Retina (tissue), 1 donor: ENCODE measurements at regions not wholly inside any gene's neighbourhood (a gene's known extent, or its start where the extent isn't known, plus 50 kb on each side); places are given as distances from the start of the nearest gene placed in this dataset.

Experiments used
- DNase-seq: peaks from one replicate; pipeline ENCODE4 v3.0.0-alpha.2; 2016

DNA sequence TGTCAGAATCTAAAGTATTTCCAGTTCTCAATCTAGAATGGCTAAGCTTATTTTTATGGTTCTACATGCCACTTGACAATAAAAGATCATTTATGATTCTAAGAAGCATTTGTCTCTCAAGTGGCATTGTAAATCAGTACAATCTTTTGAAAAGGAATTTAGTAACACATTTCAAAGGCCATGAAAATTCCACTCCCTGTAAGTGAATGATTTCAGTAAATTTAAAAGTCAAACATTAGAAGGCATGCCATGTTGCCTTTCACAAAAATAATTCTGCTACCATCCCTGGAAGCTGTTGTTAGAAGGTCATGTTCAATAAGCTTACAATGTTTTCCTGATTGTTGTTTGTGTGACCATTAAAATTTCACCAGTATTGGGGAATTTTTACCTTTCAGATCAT, 142.9 kb downstream of the RPIA start:
- no peak for DNase-seq

DNA sequence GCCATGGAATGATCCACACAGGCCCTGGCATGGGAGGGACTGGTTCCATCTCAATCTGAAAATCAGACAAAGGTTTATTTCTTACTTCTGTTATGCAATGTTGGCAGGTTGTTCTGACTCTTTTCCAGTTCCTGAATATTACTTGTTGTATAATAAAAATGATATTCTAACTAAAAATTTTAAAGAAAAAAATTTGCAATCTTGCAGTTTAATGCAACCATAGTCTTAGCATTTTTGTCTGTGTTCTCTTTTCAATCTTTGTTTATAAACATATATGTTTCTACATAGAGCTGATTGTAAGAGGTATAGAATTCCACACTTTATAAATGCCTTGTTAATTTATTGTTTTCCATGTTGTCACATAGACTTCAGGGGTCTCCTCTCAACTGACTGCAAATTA, 143.4 kb downstream of the RPIA start:
- DNase-seq: no peak

DNA sequence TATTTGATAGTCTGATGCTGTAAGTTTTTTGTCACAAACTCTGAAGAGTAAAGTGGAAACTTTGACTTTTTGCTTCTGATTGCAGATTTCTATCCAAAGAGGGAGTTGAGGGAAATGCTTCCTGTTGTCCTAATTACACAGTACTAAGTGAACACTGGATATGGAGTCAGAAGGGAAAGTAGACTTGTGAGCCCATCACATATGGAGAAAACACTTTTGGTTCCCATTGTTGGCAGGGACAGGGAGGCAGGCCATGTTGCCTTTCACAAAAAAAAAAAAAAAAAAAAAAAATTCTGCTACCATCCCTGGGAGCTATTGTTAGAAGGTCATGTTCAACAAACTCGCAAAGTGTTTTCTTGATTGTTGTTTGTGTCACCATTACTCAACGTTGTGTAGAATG, 144.3 kb downstream of the RPIA start:
- no peak for DNase-seq

DNA sequence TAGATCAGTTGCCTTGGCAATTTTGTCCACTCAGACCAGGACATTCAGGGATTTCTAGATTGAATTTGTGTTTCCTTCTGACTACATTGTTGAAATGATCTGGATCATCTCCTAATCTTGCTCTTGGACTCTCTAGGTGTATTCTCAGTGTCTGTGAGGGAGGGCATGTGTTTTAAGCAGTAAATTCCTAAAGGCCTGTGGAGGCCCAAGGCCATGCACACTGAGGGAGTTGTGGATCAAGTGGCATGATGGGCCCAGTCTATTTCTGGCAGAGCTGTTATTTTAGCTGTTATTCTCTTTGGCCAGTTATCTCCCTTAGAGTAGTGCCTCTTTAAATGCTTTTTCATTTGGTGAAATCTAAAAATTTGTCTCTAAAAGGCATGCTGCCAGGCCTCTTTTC, 144.9 kb downstream of the RPIA start:
- DNase-seq: no peak

DNA sequence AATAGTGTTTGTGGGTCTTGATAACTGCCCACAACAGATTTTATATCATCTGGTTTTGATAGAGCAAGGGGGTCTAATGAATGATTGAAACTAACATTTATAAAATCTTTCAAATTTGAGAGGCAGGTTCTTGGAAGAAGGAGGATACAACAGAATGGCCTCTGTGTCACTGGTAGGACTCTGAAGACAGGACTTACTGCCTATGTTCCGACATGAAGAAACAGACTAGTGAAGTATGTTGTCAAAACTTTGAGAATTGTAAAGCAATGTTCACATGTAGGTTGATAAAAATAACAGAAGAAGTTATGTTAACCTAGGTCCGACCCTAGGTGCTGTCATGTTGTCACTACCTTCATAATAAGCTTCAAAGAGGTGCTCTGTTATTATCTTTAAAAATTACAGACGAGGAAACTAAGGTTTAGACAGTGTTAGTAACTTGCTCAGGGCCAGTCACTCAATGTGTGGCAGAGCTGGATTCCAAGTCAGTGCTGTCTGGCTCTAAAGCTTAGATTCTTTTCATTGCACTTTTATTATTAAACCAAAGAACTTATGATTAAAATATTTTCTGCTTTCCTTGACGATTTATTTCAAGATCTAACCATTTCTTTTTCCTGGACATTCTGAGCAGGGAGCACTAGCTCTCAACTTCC, 146.2 kb downstream of the RPIA start:
- DNase-seq: no peak

DNA sequence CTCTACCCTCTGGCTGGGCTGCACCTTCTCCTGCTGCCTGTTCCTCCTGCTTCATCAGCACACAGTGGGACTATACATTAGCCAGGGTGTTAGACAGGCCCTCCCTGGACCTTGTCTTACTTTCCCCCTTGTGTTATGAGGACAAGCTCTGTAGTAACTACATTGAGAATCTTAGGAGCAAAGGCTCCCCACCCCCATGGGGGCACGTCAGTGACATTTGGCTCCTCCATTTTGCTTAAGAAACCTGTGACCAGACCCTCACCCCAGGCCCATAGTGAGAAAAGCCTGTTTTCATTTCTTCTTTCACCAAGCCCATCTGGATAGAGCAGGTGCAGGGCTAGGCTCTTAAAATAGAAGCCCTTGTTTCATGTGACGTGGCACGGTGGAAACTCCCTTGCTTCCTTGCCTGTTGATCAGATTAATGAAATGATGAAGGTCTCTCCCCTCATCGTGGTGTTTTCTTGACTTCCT, 146.7 kb downstream of the RPIA start:
- no peak for DNase-seq

DNA sequence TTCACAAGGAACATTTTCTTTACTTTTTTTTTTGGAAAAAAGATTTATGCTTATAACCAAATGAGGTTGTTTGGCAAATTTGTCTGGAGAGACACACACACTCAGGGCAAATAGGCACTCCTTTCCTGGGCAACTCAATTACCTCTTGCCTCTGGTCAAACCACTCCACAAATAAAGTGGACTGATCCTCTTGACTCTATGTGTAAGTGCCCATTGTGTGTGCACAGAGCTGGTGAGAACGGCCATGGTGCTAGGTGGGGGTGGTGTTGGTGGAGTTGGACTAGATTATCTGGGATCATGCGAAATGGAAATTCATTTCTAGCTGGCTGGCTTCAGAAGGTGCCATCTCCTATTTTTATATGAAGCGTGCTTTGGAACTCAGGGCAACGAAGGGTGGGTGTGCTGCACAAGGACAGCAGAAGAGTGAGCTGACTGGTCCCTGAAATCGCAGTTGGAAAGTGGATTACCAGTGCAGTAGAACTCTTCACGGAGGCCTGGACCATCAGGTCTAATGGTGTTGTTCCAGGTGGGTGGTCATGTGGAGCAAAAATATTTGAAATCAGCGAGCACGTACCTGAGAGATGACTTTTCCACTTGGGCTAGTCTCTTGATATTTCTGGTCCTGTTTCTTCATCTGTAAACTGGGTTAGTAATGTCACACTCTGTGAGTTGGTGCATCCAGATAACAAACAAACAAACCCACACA, 149.9 kb downstream of the RPIA start:
- DNase-seq: no peak

DNA sequence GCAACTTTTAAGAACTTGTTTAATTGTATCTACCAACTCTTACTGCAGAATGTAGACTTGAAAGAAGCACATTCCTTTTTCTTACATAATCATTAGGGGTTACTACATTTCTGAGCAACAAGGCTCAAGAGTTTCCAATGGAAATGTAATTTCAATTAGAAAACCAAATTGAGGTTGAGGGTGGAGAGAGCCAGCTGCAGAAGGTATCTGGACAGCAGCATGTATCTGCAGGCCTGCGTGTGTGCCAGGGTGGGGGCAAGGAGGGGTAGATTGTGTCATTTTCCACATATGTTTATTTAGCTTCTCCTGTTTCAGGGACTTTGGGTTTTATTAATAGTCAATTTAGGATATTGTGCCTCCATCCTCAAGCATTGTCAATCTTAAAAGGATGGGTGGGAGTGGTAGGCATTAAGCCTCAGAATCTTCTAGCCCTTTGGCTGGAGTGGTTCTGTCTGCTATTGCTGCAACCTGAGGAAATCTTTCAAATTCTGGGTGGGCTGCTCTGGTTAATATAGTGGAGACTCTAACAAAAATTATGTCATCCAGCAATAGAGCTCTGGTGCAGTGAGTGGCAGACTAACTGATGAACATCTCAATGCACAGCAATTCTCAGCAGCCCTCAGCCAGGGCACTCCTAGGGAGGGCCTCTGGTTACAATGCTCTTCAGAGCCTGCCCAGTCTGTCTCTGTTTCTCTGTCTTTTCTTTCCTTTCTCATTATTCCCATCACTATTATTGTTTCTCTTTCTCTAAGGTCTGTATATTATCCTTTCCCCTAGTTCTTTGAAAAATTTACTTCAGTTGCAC, 151.4 kb downstream of the RPIA start:
- no peak for DNase-seq

DNA sequence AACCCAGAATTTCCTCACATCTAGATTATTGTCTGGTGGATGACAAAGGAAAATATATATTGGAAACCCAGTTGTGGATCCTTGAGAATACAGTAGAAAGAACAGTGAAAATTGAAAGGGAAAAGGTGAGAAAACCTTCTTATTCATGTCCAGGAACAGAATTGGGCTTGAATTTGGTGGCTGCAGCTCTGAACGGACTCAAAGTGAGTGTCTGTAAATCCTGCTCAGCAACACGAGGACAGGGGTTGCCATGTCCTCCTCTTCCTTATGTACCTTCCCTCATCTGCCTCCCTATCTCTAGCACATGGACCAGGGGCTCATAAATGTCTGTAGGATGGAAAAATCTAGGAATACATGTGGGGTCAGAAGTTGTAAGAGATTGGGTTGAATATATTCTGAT, 152.2 kb downstream of the RPIA start:
- DNase-seq: no peak

DNA sequence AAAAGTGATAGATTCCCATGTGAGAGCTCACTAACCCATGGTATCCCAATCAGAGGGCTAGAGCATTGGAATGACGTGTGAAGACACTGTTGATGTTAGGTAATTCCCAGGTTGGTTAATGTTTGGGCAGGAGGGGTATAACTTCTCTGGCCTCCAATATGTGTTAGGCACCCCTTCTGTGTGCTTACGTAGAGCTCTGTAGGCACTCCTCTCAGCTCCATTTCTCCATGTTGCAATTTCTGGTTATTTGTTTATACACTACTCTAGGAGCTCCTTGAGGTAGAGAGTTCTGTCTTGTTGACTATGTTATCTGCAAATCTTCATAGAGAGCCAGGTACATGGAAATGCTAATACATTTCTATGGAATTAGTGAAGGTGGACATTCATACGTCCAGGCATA, 153.5 kb downstream of the RPIA start:
- DNase-seq: no peak

DNA sequence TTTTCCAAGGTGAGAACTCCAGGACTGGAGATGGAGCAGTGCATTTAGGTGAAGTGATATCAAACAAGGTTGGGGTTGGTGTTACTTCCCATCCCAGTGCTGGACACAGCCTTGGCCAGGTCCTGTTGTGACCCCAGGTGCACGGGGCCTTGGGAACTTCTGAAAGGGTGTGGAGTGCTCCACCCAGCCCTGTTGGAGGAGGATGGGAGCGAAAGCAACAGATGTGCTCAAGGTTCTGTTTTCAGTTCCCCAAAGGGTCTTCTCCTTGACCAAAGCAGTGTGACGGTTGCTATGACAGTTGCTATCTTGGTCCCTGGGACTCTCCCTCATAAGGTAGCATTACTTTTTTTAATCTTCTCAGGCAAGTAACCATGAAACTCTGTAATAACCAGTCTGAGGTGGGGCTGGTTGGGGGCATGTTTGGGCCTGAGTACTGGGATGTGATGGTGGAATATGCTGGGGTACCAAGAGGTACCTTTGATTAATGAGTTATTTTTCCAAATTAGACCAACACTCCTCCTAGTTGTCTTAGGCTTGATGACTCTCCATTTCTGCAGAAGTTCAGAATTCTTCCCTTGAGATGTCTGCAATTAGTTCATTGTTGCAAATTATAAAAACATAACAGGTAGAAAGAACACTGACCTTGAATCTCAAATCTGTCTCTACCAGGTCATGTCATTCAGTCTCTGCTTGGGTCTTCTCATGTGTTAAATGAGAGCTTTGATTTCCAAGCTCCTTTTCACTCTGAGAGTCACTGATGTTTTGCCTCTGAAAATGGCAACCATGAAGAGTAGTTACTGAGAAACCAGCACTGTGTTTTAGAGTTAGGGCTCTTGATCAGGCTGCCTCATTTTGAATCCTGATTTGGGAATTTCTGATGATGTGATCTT, 154.5 kb downstream of the RPIA start:
- DNase-seq: no peak

DNA sequence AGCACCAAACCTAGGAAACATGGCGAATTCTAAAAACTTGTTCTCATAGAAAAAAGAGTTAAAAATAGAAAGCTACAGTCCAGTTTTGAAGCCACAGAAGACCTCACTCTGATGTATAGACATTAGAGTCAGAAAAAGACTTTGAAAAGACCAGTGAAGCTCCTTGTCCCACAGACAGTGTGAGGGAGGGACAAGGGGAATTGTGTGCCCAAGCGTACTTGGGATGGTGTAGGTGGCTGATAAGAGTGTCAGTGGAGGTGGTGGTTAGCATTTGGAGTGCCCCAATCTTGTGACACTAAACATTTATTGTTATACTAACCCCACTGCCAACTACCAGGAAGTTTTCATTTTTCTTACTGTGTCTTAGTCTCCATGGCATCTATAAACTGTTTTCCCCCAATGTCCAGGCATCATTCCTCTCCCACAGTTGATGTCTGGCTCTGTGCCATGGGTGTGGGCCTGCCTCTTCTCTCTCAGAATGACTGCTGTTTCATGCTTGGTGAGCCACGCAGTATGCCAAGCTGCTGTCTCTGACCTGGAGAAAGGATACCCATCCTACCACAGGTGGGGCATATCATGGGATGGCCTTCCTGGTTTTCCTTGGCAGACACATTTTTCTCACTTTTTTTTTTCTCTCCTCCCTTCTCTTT, 161.4 kb downstream of the RPIA start:
- no peak for DNase-seq

DNA sequence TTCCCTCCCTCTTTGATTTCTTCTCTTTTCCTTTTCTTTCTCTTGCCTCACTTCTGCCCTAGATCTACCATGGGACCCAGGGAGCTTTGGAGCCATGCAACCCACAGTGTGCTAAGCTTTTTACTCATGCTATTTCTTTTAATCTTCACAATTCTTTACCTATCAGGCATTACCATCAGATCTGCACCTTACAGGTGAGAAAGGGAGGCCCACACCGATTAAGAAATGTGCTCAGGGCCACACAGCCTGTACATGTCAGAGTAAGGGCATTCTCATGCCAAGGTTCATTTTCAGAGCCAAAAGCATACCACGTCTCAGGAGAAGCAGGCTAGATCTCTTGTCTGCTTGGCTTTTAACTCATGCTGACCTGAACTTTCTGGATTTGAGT, 161.9 kb downstream of the RPIA start:
- DNase-seq: no peak

DNA sequence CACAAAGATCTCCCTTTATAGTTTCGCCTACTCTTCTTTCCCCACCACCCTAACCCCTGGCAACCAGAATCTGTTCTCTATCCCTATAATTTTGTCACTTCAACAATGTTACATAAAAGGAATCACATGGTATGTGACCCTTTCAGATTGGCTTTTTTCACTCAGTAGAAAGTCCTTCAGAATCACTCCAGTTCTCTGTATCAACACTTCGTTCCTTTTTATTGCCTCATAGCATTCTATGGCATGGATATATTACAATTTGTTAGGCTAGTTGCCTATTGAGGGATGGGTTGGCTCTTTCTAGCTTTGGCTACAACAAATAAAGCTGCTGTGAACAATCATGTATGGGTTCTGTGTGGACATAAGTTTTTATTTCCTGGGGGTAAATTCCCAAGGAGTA, 163.1 kb downstream of the RPIA start:
- DNase-seq: no peak

DNA sequence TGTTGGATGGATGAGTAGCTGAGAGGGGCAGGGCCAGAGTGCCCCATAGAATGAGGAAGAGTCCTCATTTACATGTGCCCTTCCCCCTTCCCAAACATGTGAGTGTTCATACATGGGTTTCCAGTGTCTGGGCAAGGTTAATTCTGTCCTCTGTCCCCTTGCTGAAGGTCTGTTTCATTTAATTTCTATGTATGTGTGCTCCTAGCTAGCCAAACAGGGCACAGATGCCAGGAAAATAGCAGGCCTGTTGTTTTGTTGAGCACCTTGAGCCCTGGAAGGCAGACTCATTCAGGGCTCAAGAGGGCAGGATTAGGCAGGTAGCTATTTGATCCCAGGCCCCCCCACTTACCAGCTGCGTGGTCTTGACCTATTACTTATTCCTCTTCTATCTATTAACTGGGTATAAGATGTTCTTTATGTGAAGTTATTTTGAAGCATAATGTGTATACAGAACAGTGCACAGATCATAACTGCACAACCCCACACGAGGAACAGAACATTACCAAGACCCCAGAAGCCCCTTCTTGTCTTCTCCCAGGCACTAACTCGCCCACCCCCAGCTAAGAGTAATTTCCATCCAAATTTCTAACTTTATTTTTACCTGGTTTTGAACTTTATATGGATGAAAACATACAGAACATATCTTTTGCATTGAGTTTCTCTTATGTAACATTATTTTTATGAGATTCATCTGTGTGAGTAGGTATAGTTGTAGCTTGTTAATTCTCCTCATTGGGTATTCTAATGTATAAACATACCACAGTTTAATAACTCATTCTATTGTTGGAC, 164.3 kb downstream of the RPIA start:
- DNase-seq: no peak

DNA sequence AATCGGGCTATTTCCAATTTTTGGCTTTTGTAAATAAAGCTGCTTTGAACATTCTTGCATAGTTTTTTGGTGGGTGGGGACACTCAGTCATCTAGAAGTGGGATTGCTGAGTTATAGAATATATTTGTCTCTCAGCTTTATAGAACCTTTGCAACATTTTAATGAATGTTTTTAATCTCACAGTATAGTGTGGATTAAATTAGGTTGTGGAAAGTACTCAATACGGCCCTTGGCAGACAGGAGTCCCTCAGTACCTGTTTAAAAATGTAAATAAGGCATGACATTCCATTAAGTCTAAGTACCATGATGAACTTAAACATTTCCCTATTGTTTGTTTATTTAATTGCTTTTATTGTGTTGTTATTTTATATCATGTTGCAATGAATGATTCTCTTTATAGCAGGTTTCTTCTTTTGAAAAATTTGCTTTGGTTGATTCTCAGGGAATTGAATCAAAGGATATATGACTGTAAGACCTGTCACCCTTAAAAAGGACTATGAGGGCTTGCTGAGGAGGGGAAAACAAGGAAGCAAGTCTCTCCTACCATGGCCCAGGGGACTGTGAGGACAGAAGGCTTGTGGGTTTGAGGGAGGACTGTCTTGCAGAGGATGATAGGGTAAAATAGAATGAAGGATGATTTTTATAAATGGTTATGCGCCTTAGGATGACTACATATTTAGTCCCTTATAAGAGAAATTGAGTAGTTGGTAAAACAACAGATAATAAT, 165.1 kb downstream of the RPIA start:
- no peak for DNase-seq

DNA sequence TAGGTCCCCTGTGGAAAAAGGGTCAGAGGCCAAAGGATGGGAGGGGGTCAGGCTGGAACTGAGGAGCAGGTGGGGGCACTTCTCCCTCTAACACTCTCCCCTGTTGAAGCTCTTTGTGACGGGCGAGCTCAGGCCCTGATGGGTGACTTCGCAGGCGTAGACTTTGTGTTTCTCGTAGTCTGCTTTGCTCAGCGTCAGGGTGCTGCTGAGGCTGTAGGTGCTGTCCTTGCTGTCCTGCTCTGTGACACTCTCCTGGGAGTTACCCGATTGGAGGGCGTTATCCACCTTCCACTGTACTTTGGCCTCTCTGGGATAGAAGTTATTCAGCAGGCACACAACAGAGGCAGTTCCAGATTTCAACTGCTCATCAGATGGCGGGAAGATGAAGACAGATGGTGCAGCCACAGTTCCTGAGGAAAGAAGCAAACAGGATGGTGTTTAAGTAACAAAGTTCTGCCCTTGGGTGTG, 165.8 kb downstream of the RPIA start:
- DNase-seq: no peak

DNA sequence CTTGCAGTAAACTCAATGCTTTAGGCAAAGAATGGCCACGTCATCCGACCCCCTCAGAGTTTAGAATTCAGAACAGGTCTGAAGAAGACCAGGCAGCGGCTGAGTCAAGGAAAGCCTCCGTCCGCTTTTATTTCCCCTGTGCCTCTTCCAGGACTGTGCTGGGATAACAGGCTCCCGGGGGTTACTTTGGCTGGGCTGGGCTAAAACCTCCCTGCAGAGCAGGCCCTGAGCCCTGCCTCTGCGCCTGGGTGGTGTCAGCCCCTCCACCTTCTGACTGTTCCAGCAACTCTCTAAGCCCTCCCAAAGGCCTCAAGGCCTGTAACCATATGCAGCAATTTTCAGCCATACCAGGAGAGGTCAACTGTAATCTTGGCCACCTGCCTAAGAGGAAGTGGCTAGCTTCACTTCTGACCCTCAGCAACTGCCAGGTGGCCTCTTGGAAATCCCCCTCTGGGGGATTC, 166.5 kb downstream of the RPIA start:
- no peak for DNase-seq

DNA sequence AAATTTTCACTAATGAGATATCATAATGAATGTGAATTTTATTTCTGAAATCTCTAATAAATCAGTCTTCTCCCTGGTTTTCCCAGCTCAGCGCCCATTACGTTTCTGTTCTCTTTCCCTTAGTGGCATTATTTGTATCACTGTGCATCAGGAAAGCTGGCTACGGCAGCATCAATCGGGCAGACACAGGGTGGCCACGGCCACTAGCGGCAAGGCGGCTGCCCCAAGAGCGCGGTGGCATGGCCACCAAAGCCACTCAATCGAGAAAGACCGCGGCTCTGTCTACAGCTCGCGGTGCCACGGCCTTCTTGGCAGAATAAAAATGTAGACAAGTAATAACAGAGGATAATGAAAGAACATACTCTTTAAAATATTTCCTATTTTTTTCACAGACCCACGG, 168.0 kb downstream of the RPIA start:
- DNase-seq: no peak

DNA sequence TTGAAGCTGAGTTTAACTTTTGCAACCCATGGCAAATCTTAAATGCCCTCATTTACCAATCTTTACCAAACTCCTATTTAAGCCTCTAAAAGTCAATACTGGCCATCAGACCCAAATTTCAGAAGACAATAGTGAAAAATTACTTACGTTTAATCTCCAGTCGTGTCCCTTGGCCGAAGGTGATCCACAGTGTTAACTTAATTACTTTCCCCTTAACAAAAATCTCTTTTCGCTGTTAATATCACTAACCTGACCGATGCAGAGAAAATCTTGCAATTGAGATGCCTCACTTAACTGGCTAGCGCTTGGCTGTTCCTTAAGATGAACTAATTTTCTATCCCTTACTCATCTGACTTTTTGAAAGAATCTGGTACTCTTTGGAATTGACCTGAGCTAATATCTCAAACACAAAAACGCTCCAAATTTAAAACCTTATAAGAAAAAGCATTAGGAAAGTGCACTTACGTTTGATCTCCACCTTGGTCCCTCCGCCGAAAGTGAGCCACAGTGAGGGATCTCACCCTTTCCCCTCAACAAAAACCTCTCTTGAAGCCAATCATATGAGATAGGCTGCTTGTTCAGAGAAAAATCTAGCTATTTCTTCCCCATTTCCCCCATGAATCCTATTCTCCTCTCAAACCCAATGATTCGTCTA, 169.1 kb downstream of the RPIA start:
- DNase-seq: no peak
